GM10266 (cell line): ENCODE measurements at regions not wholly inside any gene's neighbourhood (a gene's known extent, or its start where the extent isn't known, plus 50 kb on each side); places are given as distances from the start of the nearest gene placed in this dataset.

Experiments
- DNase-seq: peaks from one replicate; pipeline ENCODE4 v3.0.0; 2012; ENCODE audit errors: extremely low spot score
- TF ChIP-seq, protein P1 (sequence below): IDR thresholded peaks from 2 replicates; pipeline ENCODE4 v1.5.1; 2012; ENCODE audit warnings: mild to moderate bottlenecking, low read depth; ENCODE audit not compliant: control insufficient read depth, insufficient read depth; ENCODE audit errors: missing control alignments

DNA sequence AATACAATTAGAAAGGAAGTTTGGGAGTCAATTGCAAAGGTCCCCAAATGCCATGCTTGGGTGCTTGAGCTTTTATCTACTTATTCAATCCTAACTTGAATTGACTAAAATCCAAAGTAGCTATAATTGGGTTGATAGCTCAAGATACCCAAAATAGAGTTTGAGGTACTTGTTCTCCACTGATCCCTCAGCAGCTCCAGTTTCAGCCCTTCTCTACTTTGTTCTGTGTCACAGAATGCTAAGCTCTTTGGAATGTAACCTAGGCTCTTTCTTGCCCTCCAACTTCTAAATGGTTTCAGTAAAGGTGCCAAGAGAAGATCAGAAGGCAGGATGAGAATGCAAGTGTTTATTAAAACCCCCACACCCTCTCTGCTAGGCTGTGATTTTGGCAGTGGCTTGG lies 251.4 kb upstream of the CLEC14A start:
- no peak for DNase-seq
- TF ChIP-seq, protein P1, sequence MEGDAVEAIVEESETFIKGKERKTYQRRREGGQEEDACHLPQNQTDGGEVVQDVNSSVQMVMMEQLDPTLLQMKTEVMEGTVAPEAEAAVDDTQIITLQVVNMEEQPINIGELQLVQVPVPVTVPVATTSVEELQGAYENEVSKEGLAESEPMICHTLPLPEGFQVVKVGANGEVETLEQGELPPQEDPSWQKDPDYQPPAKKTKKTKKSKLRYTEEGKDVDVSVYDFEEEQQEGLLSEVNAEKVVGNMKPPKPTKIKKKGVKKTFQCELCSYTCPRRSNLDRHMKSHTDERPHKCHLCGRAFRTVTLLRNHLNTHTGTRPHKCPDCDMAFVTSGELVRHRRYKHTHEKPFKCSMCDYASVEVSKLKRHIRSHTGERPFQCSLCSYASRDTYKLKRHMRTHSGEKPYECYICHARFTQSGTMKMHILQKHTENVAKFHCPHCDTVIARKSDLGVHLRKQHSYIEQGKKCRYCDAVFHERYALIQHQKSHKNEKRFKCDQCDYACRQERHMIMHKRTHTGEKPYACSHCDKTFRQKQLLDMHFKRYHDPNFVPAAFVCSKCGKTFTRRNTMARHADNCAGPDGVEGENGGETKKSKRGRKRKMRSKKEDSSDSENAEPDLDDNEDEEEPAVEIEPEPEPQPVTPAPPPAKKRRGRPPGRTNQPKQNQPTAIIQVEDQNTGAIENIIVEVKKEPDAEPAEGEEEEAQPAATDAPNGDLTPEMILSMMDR, result no peak

DNA sequence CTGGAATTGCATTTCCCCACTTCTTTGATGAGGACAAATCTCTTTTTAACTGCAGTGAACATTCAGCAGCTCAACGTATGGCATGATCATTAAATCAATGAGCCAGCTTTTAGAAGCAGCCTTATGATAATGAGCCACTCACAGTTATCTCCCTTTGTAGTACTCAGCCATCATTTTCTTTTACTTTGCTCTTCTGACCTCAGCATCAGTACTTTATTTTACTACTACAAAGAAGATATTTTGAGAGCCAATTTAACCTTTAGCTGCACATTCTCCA lies 250.0 kb upstream of the CLEC14A start:
- TF ChIP-seq, protein P1, result no peak
- no peak for DNase-seq

DNA sequence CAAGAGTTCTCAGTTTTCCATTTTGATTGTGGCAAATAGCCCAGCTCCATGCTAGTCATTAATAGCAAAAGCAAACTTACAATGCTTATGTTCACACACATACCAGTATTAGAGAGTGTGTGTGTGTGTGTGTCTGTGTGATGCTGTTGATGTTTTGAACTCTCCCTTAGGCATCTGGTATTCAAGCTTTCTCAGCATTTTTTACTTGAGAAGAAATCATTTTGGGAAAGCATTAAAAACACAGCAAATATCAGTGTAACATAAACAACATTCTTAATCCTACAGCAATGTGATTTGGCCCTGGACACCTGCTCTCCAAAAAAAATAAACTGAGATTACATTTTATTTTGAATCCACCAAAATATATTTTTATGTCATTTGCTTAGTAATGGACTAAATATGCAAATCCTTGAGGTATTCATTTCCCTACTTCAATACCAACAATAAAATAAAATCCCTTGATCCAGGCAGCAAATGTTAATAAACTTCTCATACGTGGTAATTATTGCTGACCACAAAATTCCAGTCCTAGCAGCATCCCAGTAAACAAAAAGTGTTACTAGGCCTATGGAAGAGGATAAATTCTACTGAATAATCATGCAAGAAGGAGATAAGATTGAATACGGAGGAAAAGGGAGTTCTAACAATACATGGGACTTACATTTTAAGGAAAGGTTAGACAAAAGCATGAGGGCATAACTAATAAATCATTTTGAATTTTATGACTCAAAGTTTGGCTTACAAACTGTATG lies 249.5 kb upstream of the CLEC14A start:
- DNase-seq, result no peak
- TF ChIP-seq, protein P1, result no peak

DNA sequence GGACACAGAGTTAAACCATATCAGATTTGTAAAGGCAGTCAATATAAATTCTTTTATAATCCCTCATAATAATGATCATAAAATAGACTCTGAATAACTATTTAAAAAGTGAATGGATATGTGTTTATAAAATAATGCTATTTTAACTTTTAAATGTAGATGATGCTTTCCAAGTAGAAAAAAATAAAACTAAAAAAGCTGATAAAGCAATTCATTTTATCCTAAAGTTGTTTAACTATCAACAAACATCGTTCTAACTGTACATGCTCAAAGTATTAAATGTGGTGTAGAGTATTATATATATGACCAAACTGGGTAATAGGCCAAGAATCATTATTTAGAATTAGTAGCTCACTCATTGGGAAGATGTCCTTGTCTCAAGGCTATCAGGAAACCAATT lies 248.3 kb upstream of the CLEC14A start:
- no peak for DNase-seq
- TF ChIP-seq, protein P1, result no peak

DNA sequence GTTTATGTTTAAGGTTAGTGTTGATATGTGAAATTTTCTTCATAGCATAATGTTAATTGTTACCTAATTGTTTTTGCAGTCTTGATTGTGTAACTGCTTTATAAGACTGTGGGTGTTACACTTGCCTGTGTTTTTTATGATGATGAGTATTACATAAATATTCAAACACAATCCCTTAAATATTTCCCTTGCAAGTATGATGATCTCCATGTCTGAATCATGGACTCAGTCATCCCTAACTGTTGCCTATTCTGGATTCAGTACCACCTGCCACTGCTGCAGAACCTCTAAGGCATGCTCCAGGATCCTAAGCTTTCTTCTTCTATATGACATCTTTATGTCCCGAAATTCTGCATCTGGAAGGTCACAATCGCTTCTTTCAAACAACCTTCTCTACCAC lies 246.3 kb upstream of the CLEC14A start:
- DNase-seq, result no peak
- TF ChIP-seq, protein P1, result no peak

DNA sequence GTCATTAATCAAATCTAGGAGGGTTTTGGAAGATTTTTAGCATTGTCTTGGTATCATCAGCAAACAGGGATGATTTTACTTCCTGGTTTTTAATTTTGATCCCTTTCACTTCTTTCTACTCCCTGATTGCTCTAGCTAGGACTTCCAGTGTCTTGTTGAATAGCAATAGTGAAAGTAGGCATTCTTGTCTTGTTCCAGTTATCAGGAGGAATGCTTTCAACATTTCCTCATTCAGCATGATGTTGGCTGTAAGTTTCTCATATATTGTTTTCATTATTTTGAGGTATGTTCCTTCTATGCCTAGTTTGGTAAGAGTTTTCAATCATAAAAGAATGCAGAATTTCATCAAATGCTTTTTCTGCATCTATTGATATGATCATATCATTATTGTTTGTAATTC lies 244.2 kb upstream of the CLEC14A start:
- TF ChIP-seq, protein P1, result no peak
- no peak for DNase-seq

DNA sequence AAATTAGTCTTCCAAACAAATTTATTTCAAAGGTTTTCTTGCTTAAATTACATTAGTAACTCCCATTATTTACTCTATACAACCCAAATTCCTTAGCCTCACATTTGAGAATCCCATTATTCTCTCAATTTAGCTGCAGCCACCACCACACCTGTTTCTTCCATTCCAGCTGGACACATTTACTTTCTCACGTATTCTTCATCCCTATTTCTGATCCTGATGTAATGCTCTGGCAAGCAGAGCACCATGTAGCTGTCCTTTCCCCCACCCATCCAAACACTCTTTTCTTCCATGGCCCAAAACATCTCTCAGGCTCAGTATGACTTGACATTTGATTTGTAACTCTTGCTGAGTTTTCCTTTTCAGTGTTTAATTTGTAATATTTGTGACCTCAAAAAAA lies 240.2 kb upstream of the CLEC14A start:
- TF ChIP-seq, protein P1, result no peak

More for the DNA sequence above, 240.2 kb upstream of the CLEC14A start:
- no peak for DNase-seq
